Neural crest cell (in vitro differentiated cells): ENCODE measurements at regions not wholly inside any gene's neighbourhood (a gene's known extent, or its start where the extent isn't known, plus 50 kb on each side); places are given as distances from the start of the nearest gene placed in this dataset.

ENCODE experiments used
- DNase-seq: peaks from one replicate; pipeline ENCODE4 v3.0.0; 2021; ENCODE audit warnings: low read depth, mixed read lengths, low spot score
- H3K27ac Mint-ChIP-seq: one replicate; pipeline ENCODE4 v1.8.0; 2021; ENCODE audit warnings: mild to moderate bottlenecking, mixed read lengths; ENCODE audit not compliant: unreplicated experiment
- H3K27me3 Mint-ChIP-seq: 2 replicates; pipeline ENCODE4 v1.8.0; 2021; ENCODE audit warnings: low read depth, mild to moderate bottlenecking, mixed read lengths
- H3K36me3 Mint-ChIP-seq: 2 replicates; pipeline ENCODE4 v1.8.0; 2021; ENCODE audit warnings: low read depth, mild to moderate bottlenecking, mixed read lengths
- H3K4me1 Mint-ChIP-seq: 2 replicates; pipeline ENCODE4 v1.8.0; 2021; ENCODE audit warnings: mixed read lengths
- H3K4me3 Mint-ChIP-seq: one replicate; pipeline ENCODE4 v1.8.0; 2021; ENCODE audit warnings: mild to moderate bottlenecking, mixed read lengths
- H3K9me3 Mint-ChIP-seq: 2 replicates; pipeline ENCODE4 v1.8.0; 2021; ENCODE audit warnings: mixed read lengths
- CTCF ChIP-seq: fragments of 200-600 bp; sonication (generic); conservative IDR thresholded peaks from 2 replicates; pipeline ENCODE4 v1.5.0; 2021; ENCODE audit warnings: antibody characterized with exemption, mild to moderate bottlenecking

DNA sequence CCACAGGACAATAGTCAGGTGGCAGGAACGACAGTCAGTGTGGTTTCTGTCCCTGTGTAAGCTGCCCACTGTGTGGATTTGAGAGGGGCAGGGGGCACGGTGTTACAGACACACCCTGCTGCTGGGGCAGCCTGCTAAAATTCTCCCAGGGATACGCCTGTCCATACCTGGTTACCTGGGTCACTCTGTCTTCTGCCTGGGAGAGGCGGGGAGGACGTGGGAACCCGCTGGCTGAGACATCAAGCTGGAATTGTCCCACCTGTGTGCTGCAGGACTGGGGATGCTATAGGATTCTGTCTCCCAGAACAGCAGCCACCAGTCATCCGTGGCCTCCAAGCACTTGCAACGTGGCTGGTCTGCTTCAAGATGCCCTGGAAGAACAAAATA is 63.8 kb upstream of the LINC01488 start:
- H3K9me3 Mint-ChIP-seq, result no peaks in the 10 kb centered on the region
- no peak for DNase-seq
- TF ChIP-seq CTCF, result no peak
- H3K27me3 Mint-ChIP-seq, result no peaks in the 10 kb centered on the region
- H3K4me3 Mint-ChIP-seq, result no peak overlapping the region
- peaks cover 19% of the 10 kb centered on the region for H3K4me1 Mint-ChIP-seq
- H3K36me3 Mint-ChIP-seq, result no peaks in the 10 kb centered on the region
- H3K27ac Mint-ChIP-seq, result no peak overlapping the region

DNA sequence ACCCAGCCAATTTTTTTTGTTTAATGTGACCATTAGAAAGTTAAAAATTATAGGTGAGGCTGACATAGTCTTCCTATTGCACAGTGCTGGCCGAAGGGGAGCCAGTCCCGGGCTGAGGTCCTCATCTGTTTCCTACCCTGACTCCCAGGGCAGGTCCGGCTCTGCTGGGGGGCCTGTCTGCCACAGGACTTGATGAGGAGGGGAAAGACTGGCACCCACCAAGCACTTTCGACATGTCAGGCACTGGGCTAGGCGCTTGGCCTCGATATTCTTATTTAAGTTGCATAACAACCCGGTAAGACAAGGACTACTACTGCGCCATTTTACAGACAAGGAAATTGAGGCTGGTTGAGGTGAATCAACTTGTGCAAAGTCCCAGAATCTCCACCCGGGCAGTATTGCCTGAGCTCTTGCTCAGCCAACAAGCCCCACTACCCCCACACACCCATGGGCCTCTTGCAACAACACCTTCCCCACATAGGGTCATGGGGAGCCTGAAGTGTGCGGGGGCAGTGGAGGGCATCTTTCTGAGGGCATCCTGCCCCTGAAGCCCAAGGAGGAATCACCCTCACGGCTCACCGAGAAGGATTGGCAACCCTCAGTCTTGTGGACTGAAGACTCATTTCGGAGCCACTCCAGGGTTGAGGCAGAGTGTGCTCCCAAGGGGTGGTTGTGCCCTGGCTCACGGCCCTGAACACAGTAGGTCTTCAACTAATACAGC is 62.7 kb upstream of the LINC01488 start:
- Mint-ChIP-seq H3K4me1 (peaks cover 19% of the 10 kb centered on the region), H3K36me3 (no peaks in the 10 kb centered on the region), H3K27ac (no peak overlapping the region), H3K4me3 (no peak overlapping the region), H3K9me3 (no peaks in the 10 kb centered on the region), H3K27me3 (no peaks in the 10 kb centered on the region)
- DNase-seq, result no peak
- TF ChIP-seq CTCF, result no peak

- no peak overlapping the region for H3K27ac Mint-ChIP-seq
- no peak overlapping the region for H3K4me3 Mint-ChIP-seq
- H3K9me3 Mint-ChIP-seq, result peaks cover 3% of the 10 kb centered on the region
- peaks cover 6% of the 10 kb centered on the region for H3K36me3 Mint-ChIP-seq
- peaks cover 19% of the 10 kb centered on the region for H3K4me1 Mint-ChIP-seq
- H3K27me3 Mint-ChIP-seq, result no peaks in the 10 kb centered on the region
- DNase-seq, result no peak
- TF ChIP-seq CTCF, result no peak
Measured at GRCh38 chr11:69419662-69420395, 61.6 kb upstream of the LINC01488 start.

- Mint-ChIP-seq H3K9me3 (peaks cover 7% of the 10 kb centered on the region), H3K4me1 (peaks cover 15% of the 10 kb centered on the region), H3K27ac (peak overlapping the region; percentile 75), H3K4me3 (no peak overlapping the region), H3K27me3 (no peaks in the 10 kb centered on the region), H3K36me3 (peaks cover 10% of the 10 kb centered on the region)
- DNase-seq, result no peak
- no peak for TF ChIP-seq CTCF
Measured at GRCh38 chr11:69422645-69423044, 58.8 kb upstream of the LINC01488 start.

GRCh38 chr11:69423181-69423580 is 58.3 kb upstream of the LINC01488 start:
- Mint-ChIP-seq H3K27ac (no peak overlapping the region), H3K4me1 (peaks cover 16% of the 10 kb centered on the region)

More at GRCh38 chr11:69423181-69423580, 58.3 kb upstream of the LINC01488 start:
- H3K36me3 Mint-ChIP-seq, result peaks cover 10% of the 10 kb centered on the region
- peaks cover 7% of the 10 kb centered on the region for H3K9me3 Mint-ChIP-seq
- no peak for TF ChIP-seq CTCF
- H3K27me3 Mint-ChIP-seq, result no peaks in the 10 kb centered on the region
- DNase-seq, result no peak
- no peak overlapping the region for H3K4me3 Mint-ChIP-seq
